ENCODE measurements at regions not wholly inside any gene's neighbourhood (a gene's known extent, or its start where the extent isn't known, plus 50 kb on each side); places are given as distances from the start of the nearest gene placed in this dataset.

DNA sequence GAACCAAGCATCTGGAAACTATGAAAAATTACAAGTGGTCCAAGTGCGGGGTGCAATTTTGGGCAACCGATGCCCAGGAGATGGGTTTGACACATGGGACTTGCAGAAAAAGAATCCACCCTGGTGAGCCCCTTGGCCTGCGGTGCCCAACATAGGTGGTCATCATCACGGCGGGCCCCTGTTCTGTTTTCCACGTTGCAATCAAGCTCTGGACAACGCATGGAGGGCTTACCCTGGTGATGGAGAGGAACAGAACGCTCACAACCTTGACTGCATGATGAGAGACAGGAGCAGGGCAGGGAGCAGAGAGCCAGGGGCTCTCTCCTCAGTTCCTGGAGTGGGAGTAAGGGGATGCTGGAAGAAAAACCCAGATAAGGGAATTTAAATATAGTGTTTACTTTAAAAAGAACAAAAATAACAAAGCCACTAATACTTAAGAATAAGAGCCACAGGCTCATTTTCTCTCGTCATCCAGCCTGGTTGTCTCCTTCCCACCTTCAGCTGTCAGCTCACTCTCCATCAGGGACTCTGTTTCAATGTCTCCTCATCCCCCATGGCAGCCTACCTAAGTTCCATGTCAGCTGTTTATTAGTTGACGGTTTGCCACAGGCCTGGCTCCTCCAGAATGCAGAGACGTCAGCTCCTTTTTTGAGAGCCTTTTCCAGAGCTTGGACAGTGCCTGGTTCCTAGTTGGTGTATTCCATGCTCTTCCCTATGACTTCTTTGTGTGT lies 172.1 kb downstream of the GADD45G start:
- DNase-seq = no peak

- DNase-seq = no peak
Measured at GRCh38 chr9:89777544-89777943, 172.7 kb downstream of the GADD45G start.

DNA sequence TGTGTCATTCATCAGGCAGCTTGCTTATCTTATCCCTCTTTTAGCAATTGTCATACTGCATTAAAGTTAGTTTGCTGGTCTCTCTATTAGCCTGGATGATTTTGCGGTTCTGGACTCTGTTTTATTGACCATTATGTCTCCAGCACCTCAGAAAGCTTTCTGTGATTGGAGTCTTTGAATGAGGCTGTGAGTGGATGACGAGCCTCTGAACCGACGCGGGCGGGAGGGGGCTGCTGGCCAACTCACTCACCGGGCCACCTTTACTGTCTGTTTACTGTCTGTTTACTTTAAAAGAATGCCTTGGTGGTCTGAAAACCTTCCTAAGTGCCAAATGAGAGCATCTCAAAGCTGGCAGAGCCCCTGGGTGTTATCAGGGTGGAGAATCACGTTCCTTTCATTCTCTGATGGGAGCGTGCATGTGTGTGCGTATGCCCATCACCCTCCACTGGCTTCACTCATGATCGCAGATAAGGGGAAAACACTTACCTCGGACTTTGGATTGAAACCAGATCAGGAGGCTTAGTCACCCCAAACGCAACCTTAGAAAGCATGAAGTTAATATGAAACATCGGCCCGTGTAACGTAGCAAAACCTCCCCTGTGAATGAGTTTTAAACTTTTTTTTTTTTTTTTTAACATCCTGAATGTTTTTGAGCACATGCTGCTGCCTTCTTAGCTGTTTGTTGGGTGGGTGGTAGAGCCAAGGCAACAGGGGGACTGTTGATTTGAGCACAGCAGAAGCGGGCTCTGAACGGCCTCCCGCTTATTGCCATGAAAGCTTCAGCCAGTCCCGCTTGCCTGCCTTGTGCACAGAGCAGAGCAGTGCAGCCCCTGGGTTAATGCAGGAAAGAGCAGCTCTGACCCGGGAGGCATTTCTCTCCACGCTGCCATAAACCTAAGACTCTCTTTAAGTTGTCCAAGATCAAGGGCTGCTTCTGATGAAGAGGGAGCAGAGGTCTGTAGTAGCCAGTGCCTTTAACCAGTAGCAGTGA lies 173.6 kb downstream of the GADD45G start:
- no peak for DNase-seq

DNA sequence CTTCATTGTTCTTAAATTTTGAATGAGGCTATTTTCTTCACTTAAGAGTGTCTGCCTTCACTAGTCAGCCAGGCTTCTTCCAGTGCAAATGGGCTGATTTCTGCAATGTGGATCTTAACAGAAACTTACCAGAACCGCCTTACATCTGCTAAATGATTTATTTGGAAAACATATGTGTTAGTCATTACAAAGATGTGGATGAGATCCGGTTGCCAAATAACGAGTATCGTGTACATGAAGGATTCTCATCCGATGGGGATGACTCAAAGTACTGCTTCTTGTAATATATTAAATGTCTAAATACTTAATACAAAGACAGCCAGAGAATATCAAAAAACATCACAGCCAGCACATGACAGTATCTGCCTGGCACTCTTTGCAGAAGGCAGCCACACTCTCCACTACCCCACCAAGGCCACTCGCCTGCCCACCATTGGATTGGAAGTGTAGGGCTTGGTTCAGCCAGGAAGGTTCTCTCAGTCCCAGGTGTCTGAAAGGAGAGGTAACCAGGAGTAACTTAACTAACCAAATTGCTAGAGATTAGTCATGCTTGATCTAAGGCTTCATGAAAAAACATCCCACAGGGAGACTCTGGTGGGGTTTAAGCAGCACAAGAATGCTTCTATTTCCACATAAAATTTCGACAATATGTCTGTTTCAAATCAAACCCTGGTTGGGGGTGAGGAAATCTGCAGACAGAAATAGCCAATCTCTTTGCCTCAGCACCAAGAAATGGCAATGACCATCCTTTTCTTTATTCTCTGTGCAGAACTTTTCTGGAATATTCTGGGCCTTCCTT lies 174.8 kb downstream of the GADD45G start:
- no peak for DNase-seq

GRCh38 chr9:89780959-89781358 lies 176.1 kb downstream of the GADD45G start:
- no peak for DNase-seq

DNA sequence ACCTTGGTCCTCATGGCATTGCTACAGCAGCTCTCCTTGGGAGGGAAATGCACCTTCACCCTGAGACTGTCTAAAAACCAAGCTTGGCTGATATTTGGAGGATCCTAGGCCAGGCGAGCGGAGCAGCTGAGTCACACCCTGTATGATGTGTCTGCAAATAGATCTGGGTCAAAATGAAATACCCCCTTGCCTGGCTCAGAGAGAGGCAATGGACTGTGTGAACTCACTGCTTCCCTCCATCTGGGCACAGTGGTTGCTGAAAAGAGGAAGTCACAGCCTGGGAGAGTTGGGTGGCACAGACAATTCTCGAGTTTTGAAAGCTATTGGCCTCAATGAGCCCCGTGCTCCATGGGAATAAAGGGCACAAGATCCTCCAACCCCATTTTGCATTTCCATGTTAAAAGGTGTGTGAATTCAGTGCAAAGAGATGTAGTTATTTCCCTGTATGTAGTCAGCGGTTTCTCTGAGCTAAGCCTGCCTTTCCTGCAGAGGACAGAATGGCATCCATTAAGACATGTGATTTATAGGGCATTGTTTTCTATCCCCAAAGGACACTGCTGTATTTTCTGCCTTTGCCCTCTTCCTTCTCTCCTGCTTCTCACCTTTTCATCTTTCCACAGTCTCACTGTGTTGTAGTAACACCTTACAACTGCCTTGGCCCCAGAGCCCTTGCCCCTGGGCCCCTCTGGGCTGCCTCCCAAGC lies 177.2 kb downstream of the GADD45G start:
- DNase-seq = no peak

- DNase-seq = no peak
Measured at GRCh38 chr9:89786655-89787054, 181.8 kb downstream of the GADD45G start.

DNA sequence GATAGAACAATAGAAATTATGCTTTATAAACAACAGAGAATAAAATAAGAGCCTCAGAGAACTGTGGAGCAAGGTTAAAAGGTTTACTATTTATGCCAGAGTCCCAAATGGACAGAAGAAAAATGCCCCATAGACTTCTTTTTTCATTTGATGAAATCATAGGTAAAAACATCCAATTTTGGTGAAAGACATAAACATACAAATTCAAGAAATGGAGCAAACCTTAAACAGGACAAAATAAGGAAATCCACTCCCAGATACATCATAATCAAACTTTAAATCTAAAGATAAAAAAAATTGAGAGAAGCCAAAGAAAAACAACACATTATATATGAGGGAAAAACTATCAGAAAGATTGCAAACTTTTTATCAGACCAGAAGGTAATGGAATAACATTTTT lies 182.8 kb downstream of the GADD45G start:
- DNase-seq = no peak

DNA sequence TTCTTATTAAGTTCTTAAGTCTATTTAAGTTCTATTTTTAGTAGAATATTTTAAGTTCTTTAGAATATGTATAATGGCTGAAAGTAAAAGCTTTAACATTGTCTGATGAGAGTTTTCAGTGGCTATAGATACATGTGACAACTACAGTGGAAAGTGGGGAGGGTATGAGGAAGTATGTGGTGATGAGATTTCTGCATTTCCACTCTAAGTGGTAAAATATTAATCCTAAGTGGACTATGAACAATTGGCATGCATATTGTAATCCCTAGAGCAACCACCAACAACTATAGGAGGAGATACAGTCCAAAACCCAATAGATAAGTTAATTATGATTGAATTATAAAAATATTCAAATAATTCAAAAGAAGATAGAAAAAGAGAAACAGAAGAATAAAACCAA lies 183.6 kb downstream of the GADD45G start:
- DNase-seq = no peak

- DNase-seq = no peak
Measured at GRCh38 chr9:89789922-89790510, 185.2 kb downstream of the GADD45G start.

DNA sequence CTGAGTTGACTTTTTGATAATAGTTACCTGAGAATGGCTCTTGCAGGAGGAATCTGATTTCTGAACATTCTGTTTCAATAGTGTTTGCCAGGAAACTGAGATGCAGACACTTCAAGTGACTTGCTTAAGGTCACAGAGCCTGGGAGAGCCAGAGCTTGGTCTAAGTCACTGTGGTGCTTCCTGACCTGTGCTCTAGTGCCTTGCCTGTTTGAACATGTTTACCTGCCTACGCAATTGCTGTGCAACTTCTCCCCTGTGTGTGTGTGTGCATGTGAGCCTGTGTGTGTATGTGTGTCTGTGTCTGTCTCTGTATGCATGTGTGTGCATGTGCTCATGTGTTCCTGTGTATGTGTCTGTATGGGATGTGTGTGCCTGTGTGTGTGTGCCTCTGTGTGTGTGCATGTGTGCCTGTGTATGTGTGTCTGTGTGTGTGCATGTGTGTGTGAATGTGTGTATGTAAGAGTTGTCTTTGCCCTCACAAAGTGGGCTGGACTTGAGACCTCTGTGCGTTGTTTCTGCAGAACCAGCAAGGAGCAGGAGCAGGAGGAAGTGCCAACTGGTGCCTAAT lies 185.8 kb downstream of the GADD45G start:
- DNase-seq = no peak

- no peak for DNase-seq
Measured at GRCh38 chr9:89791754-89792153, 186.9 kb downstream of the GADD45G start.

DNA sequence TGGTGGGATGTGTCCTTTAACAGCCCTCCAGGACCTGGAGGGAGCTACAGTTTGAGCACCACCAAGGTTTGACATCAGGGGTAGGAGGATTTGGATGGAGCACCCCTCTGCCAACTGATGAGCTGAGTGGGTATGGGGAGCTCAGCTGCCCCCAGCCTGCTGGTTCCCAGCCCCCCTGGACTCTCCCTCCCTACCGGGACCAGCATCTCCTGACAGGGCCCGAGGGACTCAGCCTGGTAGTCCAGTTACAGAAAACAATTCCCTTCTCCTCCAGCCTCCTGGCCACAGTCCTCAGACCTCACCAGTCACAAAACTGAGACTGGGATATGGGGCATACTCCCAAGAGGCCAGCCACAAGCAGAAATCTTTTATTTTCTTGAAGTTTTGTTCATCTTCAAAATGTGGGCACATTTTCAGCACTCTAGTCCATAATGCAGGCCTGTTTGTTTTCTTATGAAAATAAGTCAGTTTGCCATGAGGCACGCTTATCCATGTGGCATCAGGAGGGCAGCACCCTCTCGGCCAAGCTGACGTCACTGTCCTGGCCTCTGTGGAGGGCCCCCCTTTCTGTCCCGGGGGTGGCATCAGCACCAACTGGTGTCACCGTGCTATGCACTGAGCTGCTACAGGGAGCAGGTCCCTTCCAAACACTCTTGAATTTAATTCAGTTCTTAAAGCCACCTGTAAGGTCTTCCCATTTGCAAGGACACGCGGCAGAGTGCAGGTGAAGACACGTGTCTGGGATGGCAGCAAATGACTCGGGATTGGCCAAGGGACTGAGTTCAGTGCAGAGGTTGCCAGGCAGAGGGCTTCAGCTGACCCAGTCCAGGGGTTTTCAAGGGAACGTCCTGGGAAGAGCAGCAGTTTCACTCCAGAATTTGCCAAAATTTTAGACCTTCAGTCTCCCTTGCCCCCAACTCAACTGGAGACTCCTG lies 187.6 kb downstream of the GADD45G start:
- no peak for DNase-seq

DNA sequence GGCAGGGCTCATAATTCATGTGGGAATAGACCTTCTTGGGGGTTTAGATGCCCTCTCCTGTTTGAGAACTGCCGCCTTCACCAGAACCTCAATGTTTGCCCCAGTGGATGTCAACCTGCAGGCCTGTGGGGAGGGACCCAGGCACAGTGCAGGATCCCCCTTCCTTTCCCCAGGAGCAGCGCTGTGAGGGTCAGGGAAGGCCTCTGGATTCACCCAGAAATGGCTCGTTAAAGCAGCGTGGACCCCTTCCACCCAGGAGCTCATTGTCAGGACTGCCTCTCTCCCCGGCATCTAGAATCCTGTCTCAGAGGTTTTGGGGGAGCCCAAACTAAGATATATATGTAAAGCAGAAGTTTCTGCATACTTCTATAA lies 188.3 kb downstream of the GADD45G start:
- DNase-seq = no peak

- no peak for DNase-seq
Measured at GRCh38 chr9:89793551-89793950, 188.7 kb downstream of the GADD45G start.

GRCh38 chr9:89794918-89795317 lies 190.1 kb downstream of the GADD45G start:
- DNase-seq = no peak

DNA sequence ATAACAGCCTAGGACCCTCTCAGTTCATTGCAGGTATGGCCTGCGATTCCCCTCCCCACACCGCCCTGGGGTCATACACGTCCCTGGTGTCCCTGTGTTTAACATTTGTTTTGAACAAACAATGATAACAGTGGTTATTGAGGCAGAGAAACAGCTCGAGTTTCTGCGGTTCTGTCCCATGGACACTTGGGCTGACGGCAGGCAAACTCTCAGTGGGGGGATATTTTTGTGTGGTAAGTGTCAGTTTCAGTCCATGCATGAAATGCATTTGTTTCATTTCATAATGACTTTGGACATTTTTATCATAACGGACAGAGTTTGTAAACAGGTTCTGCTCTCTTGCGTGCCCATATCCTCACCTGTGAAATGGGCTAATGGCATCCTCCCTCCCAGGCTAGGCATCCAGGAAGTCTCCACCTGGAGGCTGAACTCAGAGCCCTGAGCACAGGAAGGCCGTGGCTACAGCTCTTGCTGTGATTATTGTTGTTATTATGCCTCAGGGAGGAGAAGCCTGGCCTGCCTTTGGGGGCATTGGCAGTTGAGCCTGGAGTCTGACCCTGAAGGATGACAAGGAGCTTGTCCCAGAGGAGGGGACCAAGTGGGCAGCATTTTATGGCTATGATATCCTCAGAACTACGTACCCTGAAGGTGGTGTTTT lies 190.9 kb downstream of the GADD45G start:
- DNase-seq = no peak

DNA sequence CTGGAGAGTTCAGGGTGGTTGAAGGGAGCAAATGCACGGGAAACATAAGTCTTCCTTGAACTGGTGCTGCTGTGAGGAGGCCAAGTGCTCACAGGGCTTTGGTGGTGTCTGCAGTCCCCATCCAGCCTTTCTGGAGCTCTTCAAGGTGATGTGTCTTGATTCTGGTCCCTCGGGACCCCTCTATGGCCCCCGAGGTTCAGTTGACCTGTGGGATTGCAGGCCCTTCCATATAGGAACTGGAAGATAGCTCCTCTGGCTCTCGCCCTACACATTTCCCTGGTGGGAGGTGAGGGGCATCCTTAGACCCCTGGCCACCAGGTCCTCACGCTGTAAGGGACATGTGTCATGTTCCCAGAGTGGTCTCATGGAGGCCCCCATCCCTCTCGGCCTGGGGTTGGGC lies 191.8 kb downstream of the GADD45G start:
- DNase-seq = no peak

- DNase-seq = no peak
Measured at GRCh38 chr9:89797255-89797654, 192.4 kb downstream of the GADD45G start.

GRCh38 chr9:89797937-89798455 lies 193.2 kb downstream of the GADD45G start:
- DNase-seq = no peak

Data from activated CD8-positive, alpha-beta memory T cell treated with anti-CD3 and anti-CD28 coated beads for 24 hours (primary cell).